ENCODE measurements at regions not wholly inside any gene's neighbourhood (a gene's known extent, or its start where the extent isn't known, plus 50 kb on each side); places are given as distances from the start of the nearest gene placed in this dataset.
"Not testable (repeated sequence)": the region's sequence is repeated elsewhere in the genome, so short reads cannot be mapped to it uniquely, and the experiment has no call there.

GRCh38 chr18:73544032-73544431 is 603.6 kb downstream of the FBXO15 start:
- no peak for DNase-seq (ENCODE audit: low read depth)

GRCh38 chr18:73535990-73536389 is 611.6 kb downstream of the FBXO15 start:
- DNase-seq (ENCODE audit: low read depth) = no peak

- no peak for DNase-seq (ENCODE audit: low read depth)
Measured at GRCh38 chr18:73535189-73535588, 612.4 kb downstream of the FBXO15 start.

- DNase-seq (ENCODE audit: low read depth) = no peak
Measured at GRCh38 chr18:73531601-73532000, 616.0 kb downstream of the FBXO15 start.

GRCh38 chr18:73528066-73528465 is 619.6 kb downstream of the FBXO15 start:
- no peak for DNase-seq (ENCODE audit: low read depth)

DNA sequence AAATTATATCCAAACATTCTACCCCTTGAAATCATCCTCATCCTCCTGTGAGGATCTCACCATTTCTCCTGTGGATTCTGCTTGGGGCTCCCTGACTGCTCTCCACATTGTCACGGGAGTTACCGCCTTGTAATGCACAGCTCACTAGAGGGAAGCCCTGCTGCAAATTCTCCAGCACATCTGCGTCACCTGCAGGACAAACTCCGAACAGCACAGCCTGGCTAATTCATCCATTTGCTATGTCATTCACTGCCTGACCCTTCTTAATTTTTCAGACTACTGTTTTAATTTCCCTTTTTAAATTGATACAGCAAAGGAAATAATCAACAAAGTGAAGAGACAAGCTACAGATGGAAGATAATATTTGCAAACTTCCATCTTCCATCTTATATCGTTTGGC is 627.4 kb downstream of the FBXO15 start:
- DNase-seq (ENCODE audit: low read depth) = no peak

- DNase-seq (ENCODE audit: low read depth) = not testable (repeated sequence)
Measured at GRCh38 chr18:73516056-73516455, 631.6 kb downstream of the FBXO15 start.

GRCh38 chr18:73514449-73514848 is 633.2 kb downstream of the FBXO15 start:
- no peak for DNase-seq (ENCODE audit: low read depth)

DNA sequence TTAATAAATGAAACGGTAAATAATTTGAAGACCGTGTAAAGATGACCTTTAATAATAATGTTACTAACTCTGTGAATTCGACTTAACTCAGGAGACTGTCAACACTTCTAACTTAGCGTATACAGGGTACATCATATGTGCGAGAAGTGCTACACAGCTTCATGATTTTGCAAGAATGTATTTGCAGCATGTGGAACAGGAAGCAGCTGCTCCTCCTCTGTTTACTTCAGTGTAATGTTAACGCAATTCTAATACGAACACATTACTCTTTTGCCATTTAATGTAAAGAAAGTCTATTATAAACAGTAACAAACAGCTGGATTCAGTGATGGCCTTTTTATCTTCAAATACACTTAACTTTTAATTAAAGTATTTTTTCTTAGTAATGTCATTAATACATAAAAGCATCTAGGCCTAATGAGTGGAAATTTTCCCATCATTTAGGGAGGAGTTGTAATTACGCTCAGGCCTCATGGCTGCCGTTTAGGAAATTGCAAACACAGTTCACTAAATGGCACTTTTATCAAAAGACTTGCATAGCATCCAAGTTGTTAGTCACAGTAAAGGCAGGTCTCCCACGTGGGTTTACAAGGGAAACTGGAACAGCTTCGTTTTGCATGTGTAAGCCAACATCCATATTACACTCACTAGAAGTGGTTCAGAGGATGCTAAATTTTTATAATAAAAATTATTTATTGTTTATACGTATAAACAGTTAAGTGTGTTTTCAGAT is 635.7 kb downstream of the FBXO15 start:
- DNase-seq (ENCODE audit: low read depth) = no peak

DNA sequence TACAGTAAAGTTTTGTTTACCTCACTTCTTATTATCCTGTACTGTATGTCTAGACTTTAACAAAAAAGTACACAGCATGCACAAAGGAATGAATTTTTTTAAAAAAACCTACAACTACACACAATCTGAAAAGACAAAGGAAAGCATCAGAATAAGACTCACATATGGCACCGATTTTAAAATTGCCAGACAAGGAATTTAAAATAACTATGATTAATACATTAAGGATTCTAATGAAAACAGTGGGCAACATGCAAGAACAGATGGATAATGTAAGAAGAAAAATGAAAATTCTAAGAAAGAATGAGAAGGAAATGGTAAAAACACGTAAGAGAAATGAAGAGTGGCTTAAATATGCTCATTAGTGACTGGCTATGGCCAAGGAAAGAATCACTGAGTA is 638.2 kb downstream of the FBXO15 start:
- no peak for DNase-seq (ENCODE audit: low read depth)

GRCh38 chr18:73503326-73503725 is 635.5 kb upstream of the NETO1 start:
- DNase-seq (ENCODE audit: low read depth) = no peak

GRCh38 chr18:73487966-73488365 is 620.2 kb upstream of the NETO1 start:
- DNase-seq (ENCODE audit: low read depth) = no peak

GRCh38 chr18:73485166-73485565 is 617.4 kb upstream of the NETO1 start:
- DNase-seq (ENCODE audit: low read depth) = no peak

DNA sequence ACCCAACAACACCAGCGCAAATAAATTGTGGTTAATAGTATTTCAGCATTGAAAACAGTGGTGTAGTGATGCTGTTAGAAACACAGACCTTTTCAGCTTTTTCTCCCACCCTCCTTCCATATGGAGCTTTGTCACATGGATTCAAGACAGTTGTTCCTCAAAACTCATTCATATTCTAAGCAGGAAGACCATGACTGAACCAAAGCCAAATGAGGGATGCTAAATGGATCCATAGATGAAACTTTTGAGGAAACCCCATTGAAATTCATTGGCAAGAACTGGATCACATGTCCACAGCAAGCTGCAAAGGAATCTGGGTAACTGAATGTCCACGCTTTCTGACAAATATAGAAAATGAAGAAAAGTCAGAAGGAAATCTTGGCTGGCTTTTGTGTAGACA is 615.1 kb upstream of the NETO1 start:
- no peak for DNase-seq (ENCODE audit: low read depth)

GRCh38 chr18:73479477-73479876 is 611.7 kb upstream of the NETO1 start:
- no peak for DNase-seq (ENCODE audit: low read depth)

DNA sequence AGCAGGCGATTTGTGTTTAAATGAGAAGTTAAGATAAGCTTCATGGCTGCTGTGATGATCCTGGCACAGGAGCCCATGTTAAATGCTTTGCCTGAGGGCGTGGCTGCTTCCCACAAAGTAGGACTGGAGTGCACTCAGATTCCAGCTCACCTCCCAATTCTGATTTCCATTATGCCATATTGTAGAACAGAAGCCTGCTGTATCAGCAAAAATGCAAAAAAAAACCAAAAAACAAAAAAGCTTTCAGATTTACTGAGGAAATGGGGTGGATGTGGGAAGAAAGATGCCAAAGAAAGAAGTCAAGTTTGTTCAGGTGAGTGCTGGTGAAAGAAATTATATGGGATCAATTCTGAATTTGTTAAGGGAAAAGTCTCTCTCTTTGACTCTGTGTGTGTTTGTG is 610.4 kb upstream of the NETO1 start:
- DNase-seq (ENCODE audit: low read depth) = no peak

GRCh38 chr18:73476031-73476430 is 608.2 kb upstream of the NETO1 start:
- no peak for DNase-seq (ENCODE audit: low read depth)

- no peak for DNase-seq (ENCODE audit: low read depth)
Measured at GRCh38 chr18:73462092-73462491, 594.3 kb upstream of the NETO1 start.

DNA sequence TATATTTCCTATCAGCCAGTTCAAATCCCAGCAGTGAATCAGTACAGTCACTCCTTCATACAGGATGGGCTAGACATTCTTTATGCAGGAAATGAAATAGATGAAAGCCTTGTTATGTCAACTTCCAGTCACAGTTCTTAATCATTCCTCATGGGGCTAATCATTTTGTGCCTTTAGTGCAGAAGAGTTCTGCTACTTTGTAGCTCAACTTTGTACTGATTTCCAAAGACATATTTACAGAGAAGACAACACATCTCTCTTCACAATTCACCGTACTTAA is 593.9 kb upstream of the NETO1 start:
- no peak for DNase-seq (ENCODE audit: low read depth)

DNA sequence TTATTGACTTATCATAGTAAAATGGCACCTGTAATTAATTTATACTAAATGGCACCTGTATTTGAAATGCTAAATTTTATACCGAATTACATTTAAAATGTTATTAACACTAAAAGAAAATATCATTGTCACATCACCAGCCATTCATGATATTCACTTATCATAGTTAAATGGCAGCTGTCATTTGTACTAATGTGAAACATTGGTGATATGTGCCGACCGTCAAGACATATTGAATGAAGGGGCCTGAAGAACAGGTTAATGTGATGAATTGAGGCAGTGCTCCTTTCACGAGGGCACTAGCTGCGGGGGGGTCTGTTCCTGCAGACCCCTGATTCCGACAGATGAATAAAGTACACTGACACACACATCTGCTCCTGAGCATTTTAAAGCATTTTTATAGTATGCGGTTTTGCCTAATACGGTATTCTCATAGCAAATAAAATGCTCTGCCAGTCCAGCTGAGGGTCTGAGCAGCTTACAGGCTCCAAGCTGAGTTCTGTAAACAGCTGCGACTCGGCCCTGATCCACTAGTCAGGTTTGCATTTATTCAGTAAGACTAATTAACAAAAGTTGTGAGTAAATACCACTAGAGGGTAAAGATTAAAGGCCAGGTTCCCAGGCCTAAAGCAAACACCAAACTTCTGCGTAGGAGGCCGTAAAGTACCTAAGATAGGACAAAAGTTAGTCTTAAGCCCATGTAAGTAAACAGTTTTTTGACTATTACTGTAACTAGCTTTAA is 593.4 kb upstream of the NETO1 start:
- DNase-seq (ENCODE audit: low read depth) = no peak

DNA sequence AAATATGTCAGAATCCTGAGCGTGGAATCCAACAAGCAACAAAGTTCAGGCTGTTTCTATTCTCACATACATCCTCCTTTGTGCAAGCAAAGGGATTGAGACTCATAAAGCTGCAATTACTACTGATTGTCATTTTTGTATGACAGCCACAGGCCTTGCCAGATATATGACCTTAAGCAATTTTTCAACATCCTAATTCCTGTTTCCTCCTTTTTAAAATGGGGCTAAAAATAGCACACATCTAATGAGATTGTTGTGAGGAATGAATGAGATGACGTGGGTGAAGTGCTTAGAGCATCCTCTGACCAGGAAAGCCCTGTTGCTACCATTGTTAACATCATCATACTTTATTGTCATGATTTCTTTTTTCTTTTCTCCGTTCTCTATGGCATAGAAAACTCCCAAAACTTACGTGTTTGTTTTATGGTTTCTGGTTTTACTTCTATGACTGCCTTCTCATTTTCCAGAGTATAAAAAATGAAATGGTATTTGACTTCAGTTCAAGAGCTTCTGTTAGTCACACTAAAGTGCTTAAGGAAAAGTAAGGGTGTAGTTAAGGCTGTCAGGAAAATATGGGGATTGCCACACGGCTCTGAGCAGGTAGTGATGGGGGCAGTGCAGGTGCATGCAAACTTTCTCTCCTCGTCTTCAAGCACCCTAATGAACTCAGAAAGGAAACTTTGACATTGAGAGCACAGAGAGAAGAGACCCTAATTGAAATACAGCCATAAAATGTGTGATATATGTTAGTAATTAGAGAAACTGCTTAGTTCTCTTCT is 590.6 kb upstream of the NETO1 start:
- no peak for DNase-seq (ENCODE audit: low read depth)

DNA sequence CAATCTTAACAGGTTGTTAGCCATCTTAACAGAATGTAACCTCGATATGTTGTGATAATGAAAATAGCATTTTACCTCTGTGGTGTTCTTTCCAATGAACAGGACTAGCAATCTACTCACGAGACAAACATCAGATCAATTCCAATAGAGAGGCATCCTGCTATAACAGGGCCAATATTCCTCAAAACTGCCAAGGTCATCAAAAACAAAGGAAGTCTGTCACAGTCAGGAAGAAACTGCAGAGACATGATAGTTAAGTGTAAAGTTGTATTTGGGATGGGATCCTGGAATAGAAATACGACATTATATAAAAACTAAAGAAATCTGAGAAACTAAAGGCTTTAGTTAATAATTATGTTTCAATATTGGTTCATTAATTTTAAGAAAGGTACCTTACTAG is 588.9 kb upstream of the NETO1 start:
- no peak for DNase-seq (ENCODE audit: low read depth)

DNA sequence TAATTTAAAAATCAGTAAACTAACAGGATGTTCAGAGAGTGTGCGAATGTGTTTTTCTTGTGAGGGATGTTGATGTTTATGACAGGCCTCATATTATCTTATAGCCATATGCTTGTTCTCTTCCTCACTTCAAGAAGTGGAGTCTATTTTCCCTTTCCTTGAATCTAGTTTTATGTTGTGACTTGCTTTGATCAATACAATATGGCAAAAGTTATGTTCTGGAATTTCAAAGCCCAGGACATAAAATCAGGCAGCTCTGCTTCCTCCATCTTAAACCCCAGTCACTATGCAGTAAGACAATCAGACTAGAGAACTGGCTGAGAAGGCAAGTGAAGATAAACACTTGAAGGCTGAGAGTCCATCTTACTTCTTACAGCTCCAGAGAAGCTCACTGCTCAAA is 585.1 kb upstream of the NETO1 start:
- DNase-seq (ENCODE audit: low read depth) = no peak

Measured in stimulated activated CD8-positive, alpha-beta memory T cell treated with anti-CD3 and anti-CD28 coated beads, Interleukin-15, amount 100 ng/mL, for 24 hours (primary cell).